ENCODE measurements at regions not wholly inside any gene's neighbourhood (a gene's known extent, or its start where the extent isn't known, plus 50 kb on each side); places are given as distances from the start of the nearest gene placed in this dataset.

DNA sequence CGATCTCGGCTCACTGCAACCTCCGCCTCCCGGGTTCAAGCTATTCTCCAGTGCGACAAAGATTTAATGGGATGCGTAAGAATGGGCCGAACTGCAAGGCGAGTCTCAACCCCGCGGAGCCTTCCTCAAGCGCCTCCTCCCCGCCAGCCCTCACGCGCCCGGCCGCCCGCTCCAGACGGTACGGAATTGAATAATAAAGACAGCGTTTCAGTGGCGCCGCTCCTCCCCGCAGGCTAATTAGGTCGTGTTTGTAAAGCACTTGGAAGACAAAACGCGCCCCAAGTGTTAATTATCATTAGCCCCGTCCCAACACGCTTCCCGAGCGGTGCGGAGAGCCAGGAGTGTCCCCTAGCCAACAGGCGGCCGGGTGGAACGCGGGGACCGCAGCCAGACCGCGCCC lies 192.0 kb downstream of the BUD13 start:
- TF ChIP-seq CTCF (IDR thresholded peaks at IDR 0.05) = no peak
- TF ChIP-seq POLR2A (IDR thresholded peaks at IDR 0.05) = no peak
